Left ventricle myocardium inferior (tissue), 1 donor: ENCODE measurements at regions not wholly inside any gene's neighbourhood (a gene's known extent, or its start where the extent isn't known, plus 50 kb on each side); places are given as distances from the start of the nearest gene placed in this dataset.

Experiments
- DNase-seq: peaks from one replicate; pipeline ENCODE4 v3.0.0-alpha.2; 2020
- H3K27ac ChIP-seq: fragments of 200-600 bp; replicated peaks from 2 replicates; pipeline ENCODE4 v1.8.0; 2021
- H3K27me3 ChIP-seq: fragments of 200-600 bp; 2 replicates; pipeline ENCODE4 v1.8.0; 2021; ENCODE audit warnings: low read depth
- H3K36me3 ChIP-seq: fragments of 200-600 bp; 2 replicates; pipeline ENCODE4 v1.8.0; 2021
- H3K4me1 ChIP-seq: fragments of 200-600 bp; 2 replicates; pipeline ENCODE4 v1.8.0; 2021
- H3K4me3 ChIP-seq: fragments of 200-600 bp; 2 replicates; pipeline ENCODE4 v1.8.0; 2021; ENCODE audit warnings: mild to moderate bottlenecking, moderate library complexity
- H3K9me3 ChIP-seq: fragments of 200-600 bp; replicated peaks from 2 replicates; pipeline ENCODE4 v1.8.0; 2021
- intact Hi-C: fragments of 100-400 bp; cut with micrococcal nuclease; formaldehyde crosslinking; loops from one replicate; pipeline ENCODE4 v1.11.0; 2022
- TF ChIP-seq, protein P1 (sequence below): fragments of 200-600 bp; IDR thresholded peaks from 2 replicates; pipeline ENCODE4 v1.8.0; 2021; ENCODE audit warnings: antibody characterized with exemption, mild to moderate bottlenecking, borderline replicate concordance
- donor health status: DM: no; HTN: yes; CAD: no; lungs with severe emphysema.

GRCh38 chr4:32519060-32519459 lies 1798.9 kb downstream of the PCDH7 start:
- H3K36me3 ChIP-seq: no peaks in the 10 kb centered on the region
- H3K9me3 ChIP-seq: no peaks in the 10 kb centered on the region
- no peaks in the 10 kb centered on the region for H3K27me3 ChIP-seq
- TF ChIP-seq, protein P1, sequence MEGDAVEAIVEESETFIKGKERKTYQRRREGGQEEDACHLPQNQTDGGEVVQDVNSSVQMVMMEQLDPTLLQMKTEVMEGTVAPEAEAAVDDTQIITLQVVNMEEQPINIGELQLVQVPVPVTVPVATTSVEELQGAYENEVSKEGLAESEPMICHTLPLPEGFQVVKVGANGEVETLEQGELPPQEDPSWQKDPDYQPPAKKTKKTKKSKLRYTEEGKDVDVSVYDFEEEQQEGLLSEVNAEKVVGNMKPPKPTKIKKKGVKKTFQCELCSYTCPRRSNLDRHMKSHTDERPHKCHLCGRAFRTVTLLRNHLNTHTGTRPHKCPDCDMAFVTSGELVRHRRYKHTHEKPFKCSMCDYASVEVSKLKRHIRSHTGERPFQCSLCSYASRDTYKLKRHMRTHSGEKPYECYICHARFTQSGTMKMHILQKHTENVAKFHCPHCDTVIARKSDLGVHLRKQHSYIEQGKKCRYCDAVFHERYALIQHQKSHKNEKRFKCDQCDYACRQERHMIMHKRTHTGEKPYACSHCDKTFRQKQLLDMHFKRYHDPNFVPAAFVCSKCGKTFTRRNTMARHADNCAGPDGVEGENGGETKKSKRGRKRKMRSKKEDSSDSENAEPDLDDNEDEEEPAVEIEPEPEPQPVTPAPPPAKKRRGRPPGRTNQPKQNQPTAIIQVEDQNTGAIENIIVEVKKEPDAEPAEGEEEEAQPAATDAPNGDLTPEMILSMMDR: no peak
- DNase-seq: no peak
- H3K4me3 ChIP-seq: no peak overlapping the region
- no peaks in the 10 kb centered on the region for H3K4me1 ChIP-seq
- intact Hi-C loops: no loop called here
- no peak overlapping the region for H3K27ac ChIP-seq

DNA sequence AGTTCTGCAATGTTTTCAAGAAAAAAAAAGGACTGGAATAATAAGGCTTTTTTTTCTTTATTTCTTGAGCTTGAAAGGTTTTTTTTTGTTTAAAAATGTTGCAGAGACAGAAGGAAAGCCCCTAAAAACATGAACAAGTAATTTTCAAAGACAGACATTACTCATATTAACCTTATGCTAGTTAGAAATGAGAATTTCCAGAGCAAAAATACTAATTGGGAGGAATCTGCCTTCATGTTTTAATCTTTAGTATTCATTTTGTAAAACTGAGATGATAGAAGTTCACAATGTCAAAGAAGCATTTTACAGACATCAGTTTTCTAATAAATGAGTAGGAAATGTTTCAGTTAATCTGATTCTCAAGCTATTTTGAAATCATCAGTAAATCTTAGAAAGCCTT lies 1805.3 kb downstream of the PCDH7 start:
- Histone ChIP-seq H3K4me3 (no peak overlapping the region), H3K9me3 (peaks cover 9% of the 10 kb centered on the region), H3K27me3 (no peaks in the 10 kb centered on the region), H3K36me3 (no peaks in the 10 kb centered on the region), H3K4me1 (no peaks in the 10 kb centered on the region), H3K27ac (no peak overlapping the region)
- DNase-seq: no peak
- TF ChIP-seq, protein P1: no peak
- intact Hi-C loops: no loop called here

DNA sequence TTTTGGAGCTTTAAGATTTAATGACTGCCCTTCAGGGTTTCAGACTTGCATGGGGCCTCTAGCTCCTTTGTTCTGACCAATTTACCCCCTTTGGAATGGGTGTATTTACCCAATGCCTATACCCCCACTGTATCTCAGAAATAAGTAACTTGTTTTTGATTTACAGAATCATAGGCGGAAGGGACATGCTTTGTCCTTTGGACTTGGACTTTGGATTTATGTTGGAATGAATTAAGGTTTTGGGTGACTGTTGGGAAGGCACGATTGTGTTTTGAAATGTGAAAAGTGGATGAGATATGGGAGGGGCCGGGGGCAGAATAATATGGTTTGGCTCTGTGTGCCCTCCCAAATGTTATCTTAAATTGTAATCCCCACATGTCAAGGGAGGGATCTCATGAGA lies 1824.7 kb downstream of the PCDH7 start:
- Histone ChIP-seq H3K27ac (no peak overlapping the region), H3K4me1 (no peaks in the 10 kb centered on the region), H3K27me3 (no peaks in the 10 kb centered on the region), H3K4me3 (no peak overlapping the region), H3K36me3 (no peaks in the 10 kb centered on the region), H3K9me3 (no peaks in the 10 kb centered on the region)
- no peak for DNase-seq
- TF ChIP-seq, protein P1: no peak
- intact Hi-C loops: no loop called here

DNA sequence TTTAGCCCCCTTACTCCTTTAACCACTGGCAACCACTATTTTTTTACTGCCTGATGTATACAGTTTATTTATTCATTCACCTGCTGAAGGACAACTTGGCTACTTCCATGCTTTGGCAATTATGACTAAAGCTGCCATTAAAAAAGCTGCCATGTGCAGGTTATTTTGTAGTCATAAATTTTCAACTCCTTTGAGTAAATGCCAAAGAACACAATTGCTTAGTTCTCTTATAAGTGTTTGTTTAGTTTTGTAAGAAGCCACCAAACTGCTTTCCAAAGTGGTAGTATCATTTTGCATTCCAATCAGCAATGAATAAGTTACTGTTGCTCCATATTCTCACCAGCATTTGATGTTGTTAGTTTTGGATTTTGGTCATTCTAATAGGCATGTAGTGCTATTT lies 1831.8 kb downstream of the PCDH7 start:
- Histone ChIP-seq H3K36me3 (no peaks in the 10 kb centered on the region), H3K9me3 (peaks cover 5% of the 10 kb centered on the region), H3K4me3 (no peak overlapping the region), H3K4me1 (no peaks in the 10 kb centered on the region), H3K27me3 (no peaks in the 10 kb centered on the region), H3K27ac (no peak overlapping the region)
- intact Hi-C loops: no loop called here
- TF ChIP-seq, protein P1: no peak
- no peak for DNase-seq

GRCh38 chr4:32560306-32560705 lies 1840.1 kb downstream of the PCDH7 start:
- Histone ChIP-seq H3K36me3 (no peaks in the 10 kb centered on the region), H3K27me3 (no peaks in the 10 kb centered on the region), H3K4me3 (no peak overlapping the region), H3K27ac (no peak overlapping the region), H3K9me3 (peaks cover 4% of the 10 kb centered on the region), H3K4me1 (no peaks in the 10 kb centered on the region)
- no peak for DNase-seq
- TF ChIP-seq, protein P1: no peak
- intact Hi-C loops: no loop called here

GRCh38 chr4:32562010-32562409 lies 1841.8 kb downstream of the PCDH7 start:
- TF ChIP-seq, protein P1: no peak
- H3K4me3 ChIP-seq: no peak overlapping the region
- intact Hi-C loops: no loop called here
- peaks cover 4% of the 10 kb centered on the region for H3K9me3 ChIP-seq
- no peaks in the 10 kb centered on the region for H3K27me3 ChIP-seq
- no peak for DNase-seq
- H3K27ac ChIP-seq: no peak overlapping the region
- no peaks in the 10 kb centered on the region for H3K4me1 ChIP-seq
- H3K36me3 ChIP-seq: no peaks in the 10 kb centered on the region
